SK-N-SH (cell line): ENCODE measurements at regions not wholly inside any gene's neighbourhood (a gene's known extent, or its start where the extent isn't known, plus 50 kb on each side); places are given as distances from the start of the nearest gene placed in this dataset.

Experiments
- CTCF ChIA-PET: fragments of 300-600, 350-600 bp; formaldehyde crosslinking; extraction: SDS; loops from one replicate; lab custom pipeline; 2021; lab: Yijun Ruan, JAX
- POLR2A ChIA-PET: fragments of 350-600 bp; sonication (Branson Sonifier 250); formaldehyde crosslinking; extraction: SDS; loops from one replicate; lab custom pipeline; 2020; ENCODE audit warnings: antibody characterized with exemption, inconsistent platforms; lab: Yijun Ruan, JAX
- DNase-seq: peaks from one replicate; pipeline ENCODE4 v3.0.0; 2012
- H2AFZ ChIP-seq: fragments of 200-600 bp; sonication (generic); 2 replicates; pipeline ENCODE4 v1.8.1; 2016; ENCODE audit warnings: antibody characterized with exemption, mild to moderate bottlenecking, low read depth
- H3F3A ChIP-seq: fragments of 200-600 bp; sonication (generic); replicated peaks from 2 replicates; pipeline ENCODE3; 2016; ENCODE audit warnings: antibody characterized with exemption, mild to moderate bottlenecking; ENCODE audit not compliant: insufficient read depth
- H3K27ac ChIP-seq, 2 experiments: fragments of 200-500 bp in 1 of 2; fragments of 200-600 bp in 1 of 2; sonication (Bioruptor generic) in 1 of 2; sonication (generic), shearing (Covaris generic) in 1 of 2; 2 replicates each; pipeline versions ENCODE4 v1.5.1 to v1.6.1; 2014 to 2016; ENCODE audit warnings: low read depth in 2 of 2, inconsistent platforms in 1 of 2, low read length in 1 of 2, mild to moderate bottlenecking in 1 of 2, mixed read lengths in 1 of 2
- H3K27me3 ChIP-seq: fragments of 200-600 bp; sonication (generic), shearing (Covaris generic); 2 replicates; pipeline ENCODE4 v1.6.1; 2016; ENCODE audit warnings: mixed run types; ENCODE audit not compliant: insufficient read depth
- H3K36me3 ChIP-seq, 2 experiments: fragments of 200-500 bp in 1 of 2; fragments of 200-600 bp in 1 of 2; sonication (Bioruptor generic) in 1 of 2; sonication (generic) in 1 of 2; replicated peaks in 1 of 2; 2 replicates each; pipeline versions ENCODE3 to v1.5.1; 2014 to 2016; ENCODE audit warnings: low read length in 1 of 2, mild to moderate bottlenecking in 1 of 2; ENCODE audit not compliant: insufficient read depth in 2 of 2, control insufficient read depth in 1 of 2
- H3K4me1 ChIP-seq, 2 experiments: fragments of 200-500 bp in 1 of 2; fragments of 200-600 bp in 1 of 2; sonication (Bioruptor generic) in 1 of 2; sonication (generic), shearing (Covaris generic) in 1 of 2; 2 replicates each; pipeline versions ENCODE4 v1.5.1 to v1.6.1; 2014 to 2016; ENCODE audit warnings: low read depth in 1 of 2, low read length in 1 of 2, mixed run types in 1 of 2; ENCODE audit not compliant: insufficient read depth in 2 of 2, control insufficient read depth in 1 of 2
- H3K4me2 ChIP-seq: fragments of 200-600 bp; sonication (generic), shearing (Covaris generic); 2 replicates; pipeline ENCODE4 v1.6.1; 2017; ENCODE audit warnings: mixed run types
- H3K4me3 ChIP-seq, 2 experiments: fragments of 200-500 bp in 1 of 2; fragments of 200-600 bp in 1 of 2; sonication (Bioruptor generic) in 1 of 2; sonication (generic), shearing (Covaris generic) in 1 of 2; 2 replicates each; pipeline versions ENCODE4 v1.5.1 to v1.8.1; 2014 to 2016; ENCODE audit warnings: low read depth in 2 of 2, inconsistent platforms in 1 of 2, low read length in 1 of 2, mild to moderate bottlenecking in 1 of 2, mixed read lengths in 1 of 2, moderate library complexity in 1 of 2
- H3K79me2 ChIP-seq: fragments of 200-600 bp; sonication (generic); 2 replicates; pipeline ENCODE4 v1.8.1; 2017; ENCODE audit warnings: mild to moderate bottlenecking; ENCODE audit not compliant: insufficient read depth
- H3K9ac ChIP-seq: fragments of 200-600 bp; sonication (generic); 2 replicates; pipeline ENCODE4 v1.6.1; 2017; ENCODE audit warnings: mixed run types
- H3K9me2 ChIP-seq: fragments of 200-600 bp; sonication (generic); 2 replicates; pipeline ENCODE4 v1.6.1; 2017; ENCODE audit warnings: mixed run types
- H3K9me3 ChIP-seq: fragments of 200-600 bp; sonication (generic); 2 replicates; pipeline ENCODE4 v1.6.1; 2017; ENCODE audit warnings: mixed run types, mild to moderate bottlenecking, moderate library complexity
- H4K20me1 ChIP-seq: fragments of 200-600 bp; sonication (generic); 2 replicates; pipeline ENCODE4 v1.6.1; 2017; ENCODE audit warnings: mild to moderate bottlenecking, mixed run types; ENCODE audit not compliant: insufficient read depth
- CHD2 ChIP-seq: fragments of 150-350 bp; IDR thresholded peaks from 2 replicates; pipeline ENCODE4 v1.6.1; 2018; ENCODE audit warnings: low read length; ENCODE audit not compliant: partially characterized antibody
- CTCF ChIP-seq: fragments of 200-600 bp; sonication (generic); IDR thresholded peaks from 2 replicates; pipeline ENCODE4 v1.6.1; 2017; ENCODE audit warnings: antibody characterized with exemption, mild to moderate bottlenecking, moderate library complexity
- ELF1 ChIP-seq: IDR thresholded peaks from 2 replicates; pipeline ENCODE4 v1.4.0; 2012
- EP300 ChIP-seq, 2 experiments: IDR thresholded peaks; 2 replicates each; pipeline versions ENCODE4 v1.4.0 to v1.6.1; 2012; ENCODE audit warnings: borderline replicate concordance in 1 of 2, low read depth in 1 of 2, low read length in 1 of 2
- FOXM1 ChIP-seq: IDR thresholded peaks from 2 replicates; pipeline ENCODE4 v1.4.0; 2012; ENCODE audit warnings: low read depth, mild to moderate bottlenecking
- GATA2 ChIP-seq: sonication (generic); formaldehyde crosslinking; IDR thresholded peaks from 2 replicates; pipeline ENCODE4 v1.5.0; 2020; ENCODE audit warnings: mild to moderate bottlenecking, missing genetic modification reagents
- MXI1 ChIP-seq: IDR thresholded peaks from 2 replicates; pipeline ENCODE4 v1.6.1; 2012; ENCODE audit warnings: mild to moderate bottlenecking, low read depth, low read length, improper control_type of control experiment
- PBX3 ChIP-seq: IDR thresholded peaks from 2 replicates; pipeline ENCODE4; 2012
- RAD21 ChIP-seq: IDR thresholded peaks from 2 replicates; pipeline ENCODE4 v1.6.1; 2012; ENCODE audit warnings: mild to moderate bottlenecking, low read length
- RXRA ChIP-seq: IDR thresholded peaks from 2 replicates; pipeline ENCODE4 v1.4.0; 2012; ENCODE audit warnings: low read depth, mild to moderate bottlenecking, borderline replicate concordance
- SMC3 ChIP-seq: IDR thresholded peaks from 2 replicates; pipeline ENCODE4 v1.6.1; 2012; ENCODE audit warnings: low read depth, low read length, improper control_type of control experiment
- TEAD4 ChIP-seq: IDR thresholded peaks from 2 replicates; pipeline ENCODE4 v1.4.0; 2012; ENCODE audit warnings: mild to moderate bottlenecking, borderline replicate concordance; ENCODE audit not compliant: insufficient read depth
- WGBS: methylation state at CpG from one replicate; pipeline ENCODE4 v1.1.6; 2017; ENCODE audit warnings: low lambda C conversion rate; 5-methylcytosine and 5-hydroxymethylcytosine counted together
- TF ChIP-seq, protein P1 (sequence below): IDR thresholded peaks from 2 replicates; pipeline ENCODE4 v1.6.1; 2012; ENCODE audit warnings: mild to moderate bottlenecking, low read depth, low read length, moderate library complexity
- TF ChIP-seq, protein P2 (sequence below): fragments of 150-350 bp; IDR thresholded peaks from 2 replicates; pipeline ENCODE4 v1.6.1; 2016; ENCODE audit warnings: mild to moderate bottlenecking, low read depth, low read length

DNA sequence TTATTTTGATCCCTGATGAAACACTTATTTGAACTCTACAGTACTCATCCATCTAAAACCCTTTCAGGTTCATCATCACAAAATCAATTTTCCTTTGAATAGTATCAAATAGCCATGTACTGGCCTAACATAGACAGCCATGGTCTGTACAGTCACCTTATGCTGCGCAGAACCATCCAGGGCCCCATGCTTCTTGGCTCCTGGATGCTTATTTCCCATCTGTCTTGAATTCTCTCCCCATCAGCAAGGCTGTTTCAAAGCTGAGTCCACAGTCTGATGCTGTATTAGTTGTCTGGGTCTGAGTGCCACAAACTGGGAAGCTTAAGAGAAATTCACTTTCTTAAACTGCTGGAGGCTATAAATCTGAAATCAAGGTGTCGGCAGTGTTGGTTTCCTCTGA lies 290.2 kb downstream of the OSR1 start (continued):
- TF ChIP-seq, protein P1, sequence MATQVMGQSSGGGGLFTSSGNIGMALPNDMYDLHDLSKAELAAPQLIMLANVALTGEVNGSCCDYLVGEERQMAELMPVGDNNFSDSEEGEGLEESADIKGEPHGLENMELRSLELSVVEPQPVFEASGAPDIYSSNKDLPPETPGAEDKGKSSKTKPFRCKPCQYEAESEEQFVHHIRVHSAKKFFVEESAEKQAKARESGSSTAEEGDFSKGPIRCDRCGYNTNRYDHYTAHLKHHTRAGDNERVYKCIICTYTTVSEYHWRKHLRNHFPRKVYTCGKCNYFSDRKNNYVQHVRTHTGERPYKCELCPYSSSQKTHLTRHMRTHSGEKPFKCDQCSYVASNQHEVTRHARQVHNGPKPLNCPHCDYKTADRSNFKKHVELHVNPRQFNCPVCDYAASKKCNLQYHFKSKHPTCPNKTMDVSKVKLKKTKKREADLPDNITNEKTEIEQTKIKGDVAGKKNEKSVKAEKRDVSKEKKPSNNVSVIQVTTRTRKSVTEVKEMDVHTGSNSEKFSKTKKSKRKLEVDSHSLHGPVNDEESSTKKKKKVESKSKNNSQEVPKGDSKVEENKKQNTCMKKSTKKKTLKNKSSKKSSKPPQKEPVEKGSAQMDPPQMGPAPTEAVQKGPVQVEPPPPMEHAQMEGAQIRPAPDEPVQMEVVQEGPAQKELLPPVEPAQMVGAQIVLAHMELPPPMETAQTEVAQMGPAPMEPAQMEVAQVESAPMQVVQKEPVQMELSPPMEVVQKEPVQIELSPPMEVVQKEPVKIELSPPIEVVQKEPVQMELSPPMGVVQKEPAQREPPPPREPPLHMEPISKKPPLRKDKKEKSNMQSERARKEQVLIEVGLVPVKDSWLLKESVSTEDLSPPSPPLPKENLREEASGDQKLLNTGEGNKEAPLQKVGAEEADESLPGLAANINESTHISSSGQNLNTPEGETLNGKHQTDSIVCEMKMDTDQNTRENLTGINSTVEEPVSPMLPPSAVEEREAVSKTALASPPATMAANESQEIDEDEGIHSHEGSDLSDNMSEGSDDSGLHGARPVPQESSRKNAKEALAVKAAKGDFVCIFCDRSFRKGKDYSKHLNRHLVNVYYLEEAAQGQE, result no peak
- TF ChIP-seq RAD21 (no peak), MXI1 (no peak), PBX3 (no peak)

GRCh38 chr2:19062370-19062769 lies 296.1 kb downstream of the OSR1 start:
- DNase-seq, result no peak
- H3K9me3 ChIP-seq, result no peaks in the 10 kb centered on the region
- WGBS, result 100% methylated on average over 1 of the region's 1 CpG
- H3K4me1 ChIP-seq, result peaks cover 0 to 4% of the 10 kb centered on the region in 2 experiments; a peak in 1 of 4 replicates
- no peaks in the 10 kb centered on the region for H4K20me1 ChIP-seq
- no peaks in the 10 kb centered on the region for H3K27me3 ChIP-seq
- TF ChIP-seq EP300 (IDR thresholded peaks at IDR 0.05; ENCODE audit: borderline replicate concordance in 1 of 2, low read depth in 1 of 2, low read length in 1 of 2) (no peak), SMC3 (no peak), MXI1 (no peak), RXRA (no peak), ELF1 (no peak), GATA2 (CRISPR knock-in tag) (no peak), TEAD4 (no peak), CTCF (no peak), RAD21 (no peak), CHD2 (no peak), FOXM1 (no peak)
- TF ChIP-seq, protein P2, sequence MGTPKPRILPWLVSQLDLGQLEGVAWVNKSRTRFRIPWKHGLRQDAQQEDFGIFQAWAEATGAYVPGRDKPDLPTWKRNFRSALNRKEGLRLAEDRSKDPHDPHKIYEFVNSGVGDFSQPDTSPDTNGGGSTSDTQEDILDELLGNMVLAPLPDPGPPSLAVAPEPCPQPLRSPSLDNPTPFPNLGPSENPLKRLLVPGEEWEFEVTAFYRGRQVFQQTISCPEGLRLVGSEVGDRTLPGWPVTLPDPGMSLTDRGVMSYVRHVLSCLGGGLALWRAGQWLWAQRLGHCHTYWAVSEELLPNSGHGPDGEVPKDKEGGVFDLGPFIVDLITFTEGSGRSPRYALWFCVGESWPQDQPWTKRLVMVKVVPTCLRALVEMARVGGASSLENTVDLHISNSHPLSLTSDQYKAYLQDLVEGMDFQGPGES, result no peak
- H3F3A ChIP-seq, result no peaks in the 10 kb centered on the region
- H3K9me2 ChIP-seq, result no peaks in the 10 kb centered on the region
- no peak overlapping the region for H3K27ac ChIP-seq
- H3K4me3 ChIP-seq, result no peak overlapping the region
- POLR2A ChIA-PET, result no interaction called here
- H3K36me3 ChIP-seq, result no peaks in the 10 kb centered on the region
- H3K4me2 ChIP-seq, result no peak overlapping the region
- H2AFZ ChIP-seq, result no peak overlapping the region
- CTCF ChIA-PET, result no interaction called here
- no peaks in the 10 kb centered on the region for H3K79me2 ChIP-seq
- H3K9ac ChIP-seq, result no peak overlapping the region
